ENCODE measurements at regions not wholly inside any gene's neighbourhood (a gene's known extent, or its start where the extent isn't known, plus 50 kb on each side); places are given as distances from the start of the nearest gene placed in this dataset.

- no peak for DNase-seq
Measured at GRCh38 chr2:180607514-180608049, 372.8 kb upstream of the UBE2E3 start.

DNA sequence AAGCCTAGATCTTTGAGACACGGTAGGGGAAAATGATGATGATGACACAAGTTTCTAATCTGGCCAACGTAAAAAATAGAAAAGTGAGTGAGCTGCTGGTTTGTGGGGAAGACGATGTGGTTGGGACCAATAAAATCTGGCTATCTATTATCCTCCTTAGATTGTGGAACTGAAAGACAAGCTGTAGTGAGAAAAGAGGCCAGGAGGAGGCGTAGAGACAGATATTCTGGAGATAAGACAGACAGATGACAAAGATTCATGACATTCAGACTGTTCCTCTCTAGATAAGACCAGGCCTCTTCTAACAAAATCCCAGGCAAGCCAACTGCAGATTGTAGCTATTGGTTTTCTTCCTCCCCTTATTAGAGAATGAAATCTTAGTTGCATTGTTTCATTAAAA, 376.3 kb upstream of the UBE2E3 start:
- Histone ChIP-seq H3K27me3 (no peaks in the 10 kb centered on the region), H3K36me3 (no peaks in the 10 kb centered on the region), H3K9me3 (no peaks in the 10 kb centered on the region), H3K27ac (no peak overlapping the region), H3K4me1 (no peaks in the 10 kb centered on the region), H3K4me3 (no peak overlapping the region)
- TF ChIP-seq POLR2A (IDR thresholded peaks at IDR 0.05) = no peak
- TF ChIP-seq, protein P1, sequence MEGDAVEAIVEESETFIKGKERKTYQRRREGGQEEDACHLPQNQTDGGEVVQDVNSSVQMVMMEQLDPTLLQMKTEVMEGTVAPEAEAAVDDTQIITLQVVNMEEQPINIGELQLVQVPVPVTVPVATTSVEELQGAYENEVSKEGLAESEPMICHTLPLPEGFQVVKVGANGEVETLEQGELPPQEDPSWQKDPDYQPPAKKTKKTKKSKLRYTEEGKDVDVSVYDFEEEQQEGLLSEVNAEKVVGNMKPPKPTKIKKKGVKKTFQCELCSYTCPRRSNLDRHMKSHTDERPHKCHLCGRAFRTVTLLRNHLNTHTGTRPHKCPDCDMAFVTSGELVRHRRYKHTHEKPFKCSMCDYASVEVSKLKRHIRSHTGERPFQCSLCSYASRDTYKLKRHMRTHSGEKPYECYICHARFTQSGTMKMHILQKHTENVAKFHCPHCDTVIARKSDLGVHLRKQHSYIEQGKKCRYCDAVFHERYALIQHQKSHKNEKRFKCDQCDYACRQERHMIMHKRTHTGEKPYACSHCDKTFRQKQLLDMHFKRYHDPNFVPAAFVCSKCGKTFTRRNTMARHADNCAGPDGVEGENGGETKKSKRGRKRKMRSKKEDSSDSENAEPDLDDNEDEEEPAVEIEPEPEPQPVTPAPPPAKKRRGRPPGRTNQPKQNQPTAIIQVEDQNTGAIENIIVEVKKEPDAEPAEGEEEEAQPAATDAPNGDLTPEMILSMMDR (IDR thresholded peaks at IDR 0.05) = peak in 3 of 6 experiments; percentile 27 to 39 (median 34)
- no peak for DNase-seq

More at GRCh38 chr2:180607514-180608049, 372.8 kb upstream of the UBE2E3 start:
- no peak for TF ChIP-seq POLR2A (IDR thresholded peaks at IDR 0.05)
- TF ChIP-seq, protein P1 (IDR thresholded peaks at IDR 0.05) = no peak
- H3K9me3 ChIP-seq = no peaks in the 10 kb centered on the region
- H3K27me3 ChIP-seq = no peaks in the 10 kb centered on the region
- no peak overlapping the region for H3K27ac ChIP-seq
- no peak overlapping the region for H3K4me3 ChIP-seq
- H3K4me1 ChIP-seq = no peaks in the 10 kb centered on the region
- no peaks in the 10 kb centered on the region for H3K36me3 ChIP-seq

GRCh38 chr2:180601016-180601415, 379.4 kb upstream of the UBE2E3 start:
- no peak overlapping the region for H3K4me3 ChIP-seq
- H3K9me3 ChIP-seq = no peaks in the 10 kb centered on the region
- no peaks in the 10 kb centered on the region for H3K27me3 ChIP-seq
- no peak for DNase-seq
- TF ChIP-seq, protein P1 (IDR thresholded peaks at IDR 0.05) = no peak
- no peaks in the 10 kb centered on the region for H3K4me1 ChIP-seq
- H3K27ac ChIP-seq = no peak overlapping the region
- H3K36me3 ChIP-seq = no peaks in the 10 kb centered on the region

- DNase-seq = no peak
- no peak overlapping the region for H3K4me3 ChIP-seq
- no peak overlapping the region for H3K27ac ChIP-seq
- no peaks in the 10 kb centered on the region for H3K4me1 ChIP-seq
- TF ChIP-seq POLR2A (IDR thresholded peaks at IDR 0.05) = no peak
- TF ChIP-seq, protein P1 (IDR thresholded peaks at IDR 0.05) = no peak
- no peaks in the 10 kb centered on the region for H3K9me3 ChIP-seq
- H3K36me3 ChIP-seq = no peaks in the 10 kb centered on the region
- H3K27me3 ChIP-seq = no peaks in the 10 kb centered on the region
Measured at GRCh38 chr2:180599804-180600203, 380.6 kb upstream of the UBE2E3 start.

DNA sequence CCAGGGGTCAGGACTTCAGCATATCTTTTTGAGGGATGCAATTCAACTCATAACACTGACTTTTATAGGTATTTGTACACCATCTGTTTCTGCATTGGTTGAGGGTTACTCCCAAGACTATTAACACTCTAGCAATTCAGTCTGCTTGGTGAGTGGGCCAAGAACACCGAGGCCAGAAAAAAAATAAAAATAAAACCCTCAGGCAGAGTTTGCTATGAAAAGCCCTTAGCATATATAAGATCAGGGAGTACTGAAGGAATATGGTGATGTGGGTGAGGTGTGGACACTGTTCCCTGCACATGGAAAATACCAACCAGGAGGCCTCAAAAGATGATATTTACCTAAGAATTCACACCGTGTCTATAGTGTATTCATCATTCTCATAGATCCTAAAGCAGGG, 383.2 kb upstream of the UBE2E3 start:
- no peak for DNase-seq
- TF ChIP-seq, protein P1 (IDR thresholded peaks at IDR 0.05) = no peak
- TF ChIP-seq POLR2A (IDR thresholded peaks at IDR 0.05) = no peak
- Histone ChIP-seq H3K27me3 (no peaks in the 10 kb centered on the region), H3K27ac (no peak overlapping the region), H3K4me3 (no peak overlapping the region), H3K9me3 (no peaks in the 10 kb centered on the region), H3K36me3 (no peaks in the 10 kb centered on the region), H3K4me1 (no peaks in the 10 kb centered on the region)

- no peaks in the 10 kb centered on the region for H3K4me1 ChIP-seq
- H3K4me3 ChIP-seq = no peak overlapping the region
- H3K36me3 ChIP-seq = no peaks in the 10 kb centered on the region
- TF ChIP-seq, protein P1 (IDR thresholded peaks at IDR 0.05) = no peak
- TF ChIP-seq POLR2A (IDR thresholded peaks at IDR 0.05) = no peak
- H3K27ac ChIP-seq = no peak overlapping the region
- no peaks in the 10 kb centered on the region for H3K27me3 ChIP-seq
- DNase-seq = no peak
- no peaks in the 10 kb centered on the region for H3K9me3 ChIP-seq
Measured at GRCh38 chr2:180596453-180596852, 384.0 kb upstream of the UBE2E3 start.

All from Peyer's patch (tissue), 4 donors.